SH-SY5Y (cell line): ENCODE measurements at regions not wholly inside any gene's neighbourhood (a gene's known extent, or its start where the extent isn't known, plus 50 kb on each side); places are given as distances from the start of the nearest gene placed in this dataset.

Source experiments
- GATA2 ChIP-seq: IDR thresholded peaks from 2 replicates; pipeline ENCODE4 v1.6.1; 2011; ENCODE audit warnings: mild to moderate bottlenecking, low read depth, low read length
- GATA3 ChIP-seq: IDR thresholded peaks from 2 replicates; pipeline ENCODE4 v1.6.1; 2011; ENCODE audit warnings: low read depth, mild to moderate bottlenecking, low read length, moderate library complexity

DNA sequence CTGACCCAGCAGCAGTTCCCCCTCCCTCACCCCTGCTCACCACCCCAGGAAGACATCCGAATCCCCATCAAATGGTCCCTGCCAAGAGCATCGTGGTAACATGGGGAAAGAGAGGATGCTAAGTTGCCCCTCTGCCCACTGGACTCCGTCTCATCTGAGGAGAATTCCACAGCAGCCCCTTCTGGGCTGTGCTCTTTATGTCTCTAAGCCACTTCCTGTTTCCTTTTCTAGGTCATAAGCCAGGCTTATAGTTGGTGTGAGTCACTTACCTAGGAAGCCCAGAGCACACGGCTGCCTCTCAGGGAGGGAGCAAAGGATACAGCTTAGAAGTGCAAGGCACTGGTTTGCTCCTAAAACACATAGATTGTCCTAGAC, 76.0 kb downstream of the VCPKMT start:
- no peak for TF ChIP-seq GATA3
- no peak for TF ChIP-seq GATA2
